Fibroblast of skin of right biceps (primary cell): ENCODE measurements at regions not wholly inside any gene's neighbourhood (a gene's known extent, or its start where the extent isn't known, plus 50 kb on each side); places are given as distances from the start of the nearest gene placed in this dataset.

ENCODE experiments used
- DNase-seq: peaks from one replicate; pipeline ENCODE4 v3.0.0-alpha.2; 2013

DNA sequence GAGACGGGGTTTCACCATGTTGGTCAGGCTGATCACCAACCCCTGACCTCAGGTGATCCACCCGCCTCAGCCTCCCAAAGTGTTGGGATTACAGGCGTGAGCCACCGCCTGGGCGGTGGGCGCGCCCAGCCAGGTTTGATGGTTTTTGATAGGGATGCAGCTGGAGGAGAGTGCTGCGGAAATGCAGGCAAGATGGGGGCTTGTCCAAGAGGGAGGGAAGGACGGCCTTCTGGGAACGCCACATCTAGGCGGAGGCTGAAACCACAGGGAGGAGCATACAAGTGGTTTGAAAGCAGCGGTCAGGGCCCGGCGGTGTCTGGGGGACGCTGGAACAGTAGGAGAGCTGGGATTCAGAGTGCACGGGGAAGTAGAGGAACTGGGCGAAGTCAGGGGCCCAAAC, 134.6 kb downstream of the VRK1 start:
- DNase-seq = no peak

DNA sequence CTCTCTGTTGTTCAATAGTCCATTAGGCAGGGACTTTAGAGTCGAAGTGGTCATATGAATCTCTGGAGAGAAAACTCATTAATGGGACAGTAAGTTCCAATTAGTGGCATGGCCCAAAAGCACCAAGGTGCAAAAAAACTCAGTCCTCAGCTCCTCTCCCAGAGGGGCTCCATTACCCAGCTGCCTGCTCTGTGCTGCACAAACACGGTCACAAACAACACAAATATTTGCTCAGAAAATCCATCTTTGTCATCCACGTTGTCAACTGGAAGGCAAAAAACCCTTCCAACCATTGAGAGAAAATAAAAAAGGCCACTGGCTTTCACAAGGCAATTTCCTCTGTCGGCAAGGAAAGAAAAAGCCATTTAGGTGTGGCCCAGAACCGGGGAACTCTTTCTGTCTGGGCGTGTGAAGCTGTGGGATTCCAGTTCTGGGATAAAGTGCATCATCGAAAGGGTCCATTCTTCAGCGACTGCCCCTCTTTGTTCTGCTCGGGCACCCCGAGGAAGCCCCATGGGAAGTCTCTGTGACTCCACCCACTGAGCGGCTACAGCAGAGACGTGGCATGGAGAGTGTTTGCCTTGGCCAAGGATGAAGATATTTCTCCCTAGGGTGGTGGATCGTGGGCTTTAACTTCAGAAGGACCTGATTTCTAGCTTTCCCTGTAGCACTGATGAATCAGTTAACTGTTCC, 137.6 kb downstream of the VRK1 start:
- no peak for DNase-seq

DNA sequence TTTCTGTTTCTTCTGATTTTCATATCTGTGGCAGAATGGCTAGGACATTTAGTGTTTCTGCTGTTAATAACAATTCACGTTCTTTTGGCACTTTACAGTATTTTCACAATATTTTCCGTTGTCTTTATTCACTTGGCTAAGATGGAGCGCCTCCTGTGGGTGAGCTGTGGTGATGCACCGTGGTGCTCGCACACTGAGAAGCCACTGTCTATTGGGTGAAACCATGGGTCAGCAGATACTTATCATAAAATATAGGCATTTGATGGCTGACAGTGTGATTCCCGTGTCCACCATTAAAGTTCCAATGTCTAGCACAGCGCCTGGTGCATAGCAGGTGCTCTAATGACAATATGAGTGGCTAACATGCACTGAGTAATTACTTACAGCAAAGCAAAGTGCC, 141.8 kb downstream of the VRK1 start:
- DNase-seq = no peak

GRCh38 chr14:96940009-96940408, 142.8 kb downstream of the VRK1 start:
- DNase-seq = no peak

DNA sequence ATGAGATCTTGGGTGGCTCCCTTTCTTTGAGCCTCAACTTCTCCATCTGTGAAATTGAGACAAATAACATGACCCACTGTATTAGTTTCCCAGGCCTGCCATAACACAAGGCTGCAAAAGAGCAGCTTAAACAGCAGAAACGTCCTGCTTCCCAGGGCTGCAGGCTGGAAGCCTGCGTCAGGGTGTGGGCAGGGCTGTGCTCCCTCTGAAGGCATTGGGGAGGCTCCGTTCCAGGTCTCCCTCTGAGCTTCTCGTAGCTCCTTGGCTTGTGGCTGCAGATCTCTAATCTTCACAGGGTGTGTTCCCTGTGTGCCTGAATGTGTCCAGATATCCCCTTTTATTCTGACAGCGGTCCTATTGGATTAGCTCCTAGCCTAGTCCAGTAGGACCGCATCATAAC, 147.1 kb downstream of the VRK1 start:
- no peak for DNase-seq

DNA sequence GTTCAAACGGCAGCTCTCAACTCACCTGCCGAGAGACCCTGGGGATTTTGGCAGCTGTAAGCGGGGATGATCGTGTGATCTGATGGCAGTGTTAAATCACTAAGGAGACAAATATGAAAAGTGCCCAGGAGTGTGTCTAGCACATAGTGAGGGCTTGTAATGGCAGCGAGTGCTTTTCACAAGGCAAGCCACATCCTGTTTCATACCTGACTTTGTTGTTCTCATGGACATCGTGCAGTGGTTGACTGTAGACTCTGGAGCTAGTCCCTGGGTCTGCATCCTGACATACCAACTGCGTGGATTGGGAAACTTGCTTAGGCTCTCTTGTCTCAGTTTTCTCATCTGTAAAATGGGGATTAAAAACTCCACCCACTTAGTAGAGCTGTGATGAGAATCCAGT, 148.5 kb downstream of the VRK1 start:
- no peak for DNase-seq

- no peak for DNase-seq
These were observed 152.4 kb downstream of the VRK1 start for GRCh38 chr14:96949594-96949993.

- no peak for DNase-seq
These were observed 154.3 kb downstream of the VRK1 start for GRCh38 chr14:96951511-96951910.

DNA sequence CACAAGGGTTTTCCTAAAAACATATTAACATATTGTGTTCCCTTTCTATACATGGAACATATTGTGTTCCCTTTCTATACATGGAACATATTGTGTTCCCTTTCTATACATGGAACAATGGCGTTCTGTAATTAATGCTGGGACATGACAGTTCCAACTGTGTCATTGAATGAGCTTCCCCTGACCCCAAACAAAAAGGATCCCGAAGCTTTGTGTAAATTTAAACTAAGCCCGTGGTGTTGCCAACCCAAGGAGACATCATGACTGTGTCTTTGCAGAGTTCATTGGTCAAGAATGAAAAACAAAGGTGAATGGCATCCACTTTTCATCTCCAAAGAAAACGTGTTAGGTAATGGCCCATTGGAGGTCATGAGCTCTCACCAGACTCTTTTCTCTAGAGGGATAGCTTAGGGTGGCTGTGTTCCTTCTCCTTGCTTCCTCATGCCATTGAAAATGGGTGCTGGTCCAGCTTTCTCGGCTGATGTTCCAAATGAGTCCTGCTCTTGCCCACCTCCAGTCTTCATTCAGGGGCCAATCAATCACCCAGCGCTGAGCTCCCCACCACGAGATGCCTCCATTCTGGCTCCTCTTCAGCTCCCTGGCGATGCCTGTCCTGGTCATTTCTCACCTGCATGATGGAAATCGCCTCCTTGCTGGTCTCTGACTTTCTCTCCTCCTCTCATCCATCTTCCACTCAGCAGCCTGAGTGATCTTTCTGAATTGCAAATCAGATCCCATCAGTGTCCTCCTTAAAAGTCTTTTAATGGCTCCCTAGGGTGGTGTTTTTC, 156.1 kb downstream of the VRK1 start:
- no peak for DNase-seq

DNA sequence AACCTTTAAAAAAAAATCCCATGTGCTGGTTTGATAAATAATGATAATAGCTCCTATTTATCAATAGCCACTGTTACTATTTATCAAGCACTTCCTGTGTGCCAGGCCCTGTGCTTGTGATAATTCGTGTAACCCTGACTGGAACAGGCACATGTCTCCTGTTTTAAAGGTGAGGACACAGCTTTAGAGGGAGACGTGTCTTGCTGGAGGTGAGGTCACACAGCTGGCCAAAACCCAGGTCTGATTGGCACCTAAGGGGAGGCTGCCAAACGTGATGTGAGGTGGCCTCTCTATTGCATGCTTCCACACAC, 156.6 kb downstream of the VRK1 start:
- DNase-seq = no peak

DNA sequence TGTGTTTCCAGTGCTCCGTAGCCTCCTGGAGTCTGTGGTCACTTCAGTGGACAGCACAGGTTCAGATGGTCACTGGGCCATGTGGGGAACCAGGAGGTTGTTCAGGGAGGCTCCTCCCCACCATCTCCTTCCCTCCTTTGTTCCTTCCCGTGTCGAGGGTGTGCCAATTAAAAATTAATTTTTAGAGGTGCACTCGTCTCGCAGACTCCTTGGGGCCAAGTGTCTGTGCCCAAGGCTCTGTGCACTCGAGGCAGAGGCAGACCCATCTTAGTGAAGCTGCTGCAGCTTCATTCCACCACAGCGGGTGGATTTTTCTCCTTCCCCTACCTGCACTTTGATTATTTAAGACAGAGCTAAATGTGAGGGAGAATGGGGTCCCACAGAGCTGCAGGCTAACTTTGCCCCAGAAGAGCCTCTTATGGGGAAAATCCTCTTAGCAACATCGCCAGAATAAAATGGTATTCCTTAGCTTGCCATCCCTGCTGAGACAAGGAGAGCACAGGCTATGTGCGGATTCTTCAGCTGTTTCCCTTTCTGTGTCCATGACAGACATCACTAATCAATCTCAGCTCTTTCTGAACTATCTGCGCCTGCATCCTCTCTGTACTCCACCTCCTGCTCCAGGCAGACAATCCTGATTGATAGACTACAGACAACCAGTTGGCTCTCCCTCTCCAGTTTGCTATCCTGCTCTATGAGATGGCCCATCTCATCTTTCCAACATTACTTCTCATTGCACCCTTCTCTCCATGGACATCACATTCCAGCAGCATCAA, 159.5 kb downstream of the VRK1 start:
- no peak for DNase-seq

DNA sequence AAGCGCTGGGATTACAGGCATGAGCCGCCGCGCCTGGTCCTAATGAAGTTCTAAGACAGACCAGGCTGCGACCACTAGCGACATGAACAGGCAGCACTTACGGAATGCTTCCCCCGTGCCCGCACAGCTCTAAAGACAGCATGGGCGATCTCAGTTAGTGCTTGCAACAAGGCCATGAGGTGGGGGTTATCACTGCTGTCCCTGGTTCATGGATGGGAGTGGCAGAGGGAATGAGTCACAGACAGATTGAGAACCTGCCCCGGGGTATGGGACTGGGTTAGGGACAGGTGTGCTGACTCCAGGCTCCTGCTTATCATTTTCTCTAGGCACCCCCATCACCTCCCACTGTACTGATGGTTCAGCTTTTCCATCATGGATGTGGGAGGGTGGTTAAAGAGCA, 160.9 kb downstream of the VRK1 start:
- no peak for DNase-seq

GRCh38 chr14:96959992-96960391, 162.8 kb downstream of the VRK1 start:
- no peak for DNase-seq

GRCh38 chr14:96960598-96961116, 163.5 kb downstream of the VRK1 start:
- no peak for DNase-seq

GRCh38 chr14:96961895-96962294, 164.7 kb downstream of the VRK1 start:
- no peak for DNase-seq

DNA sequence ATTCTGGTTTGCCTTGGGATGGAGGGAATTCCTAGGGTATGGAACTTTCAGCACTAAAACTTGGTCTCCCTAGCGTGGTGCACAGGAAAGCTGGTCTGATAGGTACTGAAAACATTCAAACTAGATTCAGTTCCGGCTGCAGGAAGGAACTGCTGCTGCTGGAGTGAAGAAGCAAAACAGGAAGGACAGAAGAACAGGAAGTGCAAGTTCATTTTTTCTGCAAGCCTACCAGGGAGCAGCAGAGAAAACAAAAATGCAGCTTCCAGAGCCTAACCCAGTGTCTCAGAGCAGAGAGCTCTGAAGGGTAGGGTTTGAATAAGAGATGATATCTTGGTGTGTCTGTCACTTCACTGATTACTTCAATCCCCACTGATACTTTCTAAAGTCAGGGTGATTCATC, 165.2 kb downstream of the VRK1 start:
- no peak for DNase-seq

- no peak for DNase-seq
These were observed 167.7 kb downstream of the VRK1 start for GRCh38 chr14:96964726-96965415.

DNA sequence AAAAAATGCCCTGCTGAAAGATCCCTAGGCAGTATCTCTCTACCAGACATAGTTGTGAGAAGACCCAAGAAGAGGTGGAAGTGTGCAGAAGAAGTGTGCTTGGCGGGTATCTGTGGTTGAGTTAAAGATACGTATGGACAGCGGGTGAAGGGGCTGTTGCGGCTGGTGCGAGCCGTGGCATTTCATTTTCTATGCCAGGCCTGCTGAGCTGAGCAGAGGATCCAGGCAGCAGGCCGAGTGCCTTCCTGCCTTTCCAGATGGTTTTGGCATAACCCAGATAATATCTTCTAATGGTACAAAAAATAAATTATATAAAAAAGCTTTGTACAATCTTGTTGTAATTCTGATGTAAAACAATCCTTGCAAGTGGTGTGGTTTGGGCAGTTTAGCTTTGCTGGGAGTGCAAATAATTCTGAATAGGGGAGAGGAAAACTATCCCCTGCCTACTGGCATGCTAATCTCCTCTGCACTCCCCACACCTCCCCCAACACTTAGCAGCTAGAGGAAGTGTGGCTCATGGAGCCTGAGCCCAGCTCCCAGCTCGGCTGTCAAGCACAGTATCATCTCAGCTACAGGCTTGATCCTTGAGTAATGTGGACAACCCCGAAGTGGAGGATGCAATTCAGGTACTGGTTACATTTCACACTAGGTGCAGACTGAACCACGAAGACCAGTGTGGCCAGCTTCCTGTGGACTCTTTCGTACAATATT, 168.9 kb downstream of the VRK1 start:
- DNase-seq = no peak

DNA sequence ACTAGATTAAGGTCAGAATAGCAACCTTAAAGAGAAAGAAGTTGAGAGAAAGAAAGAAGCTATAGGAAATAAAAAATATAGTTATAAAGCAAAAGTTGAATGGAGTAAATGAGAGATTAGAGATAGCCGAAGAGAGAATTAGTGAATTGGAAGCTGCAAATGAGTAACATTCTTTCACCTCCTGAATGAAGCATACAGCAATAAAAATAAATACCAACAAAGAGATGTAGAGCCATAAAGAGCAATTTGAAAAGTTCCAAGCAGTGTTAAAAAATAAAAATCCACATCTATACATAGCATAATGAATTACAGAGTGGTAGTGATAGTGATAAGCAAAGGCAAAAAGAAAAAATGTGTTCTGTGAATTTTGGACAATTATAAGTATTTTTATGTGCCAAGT, 177.9 kb downstream of the VRK1 start:
- DNase-seq = no peak

- no peak for DNase-seq
These were observed 181.5 kb downstream of the VRK1 start for GRCh38 chr14:96978525-96979272.

GRCh38 chr14:96979611-96980074, 182.5 kb downstream of the VRK1 start:
- no peak for DNase-seq

- DNase-seq = no peak
These were observed 183.7 kb downstream of the VRK1 start for GRCh38 chr14:96980835-96981234.
